AG09309 (cell line): ENCODE measurements at regions not wholly inside any gene's neighbourhood (a gene's known extent, or its start where the extent isn't known, plus 50 kb on each side); places are given as distances from the start of the nearest gene placed in this dataset.

Experiments used
- DNase-seq: peaks from one replicate; pipeline ENCODE4 v3.0.0-alpha.2; 2010; ENCODE audit warnings: low read depth
- H3K4me3 ChIP-seq: 2 replicates; pipeline ENCODE4 v1.5.1; 2011; ENCODE audit warnings: mild to moderate bottlenecking, low read depth, low read length, moderate library complexity; ENCODE audit not compliant: control insufficient read depth
- TF ChIP-seq, protein P1 (sequence below): IDR thresholded peaks from 2 replicates; pipeline ENCODE4 v1.5.1; 2011; ENCODE audit warnings: mild to moderate bottlenecking, low read depth, low read length, inconsistent platforms; ENCODE audit not compliant: insufficient read depth, control insufficient read depth; ENCODE audit errors: missing control alignments

DNA sequence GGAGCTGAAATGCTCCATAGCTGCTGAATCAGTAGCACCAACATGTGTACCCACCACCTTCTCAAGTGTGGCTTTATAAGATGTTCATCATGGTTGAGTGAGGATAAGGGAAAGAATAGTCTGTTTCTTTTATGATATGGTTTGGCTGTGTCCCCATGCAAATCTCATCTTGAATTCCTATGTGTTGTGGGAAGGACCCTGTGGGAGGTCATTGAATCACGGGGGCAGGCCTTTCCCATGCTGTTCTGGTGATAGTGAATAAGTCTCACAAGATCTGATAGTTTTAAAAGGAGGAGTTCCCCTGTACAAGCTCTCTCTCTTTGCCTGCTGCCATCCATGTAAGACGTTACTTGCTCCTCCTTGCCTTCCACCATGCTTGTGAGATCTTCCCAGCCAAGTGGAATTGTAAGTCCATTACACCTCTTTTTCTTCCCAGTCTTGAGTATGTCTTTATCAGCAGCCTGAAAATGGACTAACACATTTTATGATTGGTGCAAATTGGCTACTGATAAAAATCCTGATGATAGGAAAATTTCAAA is 799.9 kb downstream of the TNS3 start:
- no peak for DNase-seq
- no peak overlapping the region for H3K4me3 ChIP-seq
- TF ChIP-seq, protein P1, sequence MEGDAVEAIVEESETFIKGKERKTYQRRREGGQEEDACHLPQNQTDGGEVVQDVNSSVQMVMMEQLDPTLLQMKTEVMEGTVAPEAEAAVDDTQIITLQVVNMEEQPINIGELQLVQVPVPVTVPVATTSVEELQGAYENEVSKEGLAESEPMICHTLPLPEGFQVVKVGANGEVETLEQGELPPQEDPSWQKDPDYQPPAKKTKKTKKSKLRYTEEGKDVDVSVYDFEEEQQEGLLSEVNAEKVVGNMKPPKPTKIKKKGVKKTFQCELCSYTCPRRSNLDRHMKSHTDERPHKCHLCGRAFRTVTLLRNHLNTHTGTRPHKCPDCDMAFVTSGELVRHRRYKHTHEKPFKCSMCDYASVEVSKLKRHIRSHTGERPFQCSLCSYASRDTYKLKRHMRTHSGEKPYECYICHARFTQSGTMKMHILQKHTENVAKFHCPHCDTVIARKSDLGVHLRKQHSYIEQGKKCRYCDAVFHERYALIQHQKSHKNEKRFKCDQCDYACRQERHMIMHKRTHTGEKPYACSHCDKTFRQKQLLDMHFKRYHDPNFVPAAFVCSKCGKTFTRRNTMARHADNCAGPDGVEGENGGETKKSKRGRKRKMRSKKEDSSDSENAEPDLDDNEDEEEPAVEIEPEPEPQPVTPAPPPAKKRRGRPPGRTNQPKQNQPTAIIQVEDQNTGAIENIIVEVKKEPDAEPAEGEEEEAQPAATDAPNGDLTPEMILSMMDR, result no peak

DNA sequence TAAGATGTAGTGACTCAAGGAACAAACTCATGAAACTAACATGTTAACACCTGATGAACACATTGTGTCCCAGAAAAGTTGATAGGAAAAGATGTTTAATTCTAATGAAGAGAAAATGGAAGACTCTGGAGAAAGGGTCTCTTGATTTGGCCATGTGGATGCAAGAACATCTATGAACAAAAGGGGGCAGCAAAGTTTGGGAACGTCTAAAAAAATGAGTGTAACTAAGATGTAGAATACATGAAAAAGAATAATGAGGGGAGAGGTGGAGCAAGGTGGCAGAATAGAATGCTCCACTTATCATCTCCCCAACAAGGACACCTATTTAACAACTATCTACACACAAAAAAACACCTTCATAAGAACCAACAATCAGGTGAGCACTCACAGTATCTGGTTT is 805.1 kb downstream of the TNS3 start:
- no peak overlapping the region for H3K4me3 ChIP-seq
- TF ChIP-seq, protein P1, result peak; percentile 66
- DNase-seq, result no peak

DNA sequence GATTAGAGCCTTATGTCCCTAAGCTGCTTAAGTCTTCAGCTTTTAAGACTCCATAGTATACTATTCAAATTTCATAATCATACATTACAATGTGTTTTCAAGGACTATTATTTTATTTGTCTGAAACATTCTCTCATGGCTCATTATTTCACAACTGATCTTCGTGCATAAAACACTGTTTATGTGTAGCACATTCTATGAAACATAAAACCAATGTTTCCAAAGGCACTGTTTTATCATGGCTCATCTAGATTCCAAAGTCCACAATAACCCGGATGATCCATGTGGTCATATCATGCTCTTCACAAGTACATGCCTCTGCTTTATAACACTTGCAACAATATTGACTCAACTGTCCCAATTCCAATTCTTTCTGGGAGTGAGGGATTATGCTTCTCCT is 806.1 kb downstream of the TNS3 start:
- peak; percentile 63 for DNase-seq
- TF ChIP-seq, protein P1, result no peak
- H3K4me3 ChIP-seq, result no peak overlapping the region

GRCh38 chr7:46775020-46775419 is 806.9 kb downstream of the TNS3 start:
- TF ChIP-seq, protein P1, result no peak
- no peak for DNase-seq

GRCh38 chr7:46774515-46774914 is 807.4 kb downstream of the TNS3 start:
- no peak for DNase-seq
- no peak overlapping the region for H3K4me3 ChIP-seq
- TF ChIP-seq, protein P1, result no peak

More at GRCh38 chr7:46775020-46775419, 806.9 kb downstream of the TNS3 start:
- no peak overlapping the region for H3K4me3 ChIP-seq

GRCh38 chr7:46772776-46773175 is 809.1 kb downstream of the TNS3 start:
- TF ChIP-seq, protein P1, result no peak
- H3K4me3 ChIP-seq, result no peak overlapping the region
- DNase-seq, result no peak

DNA sequence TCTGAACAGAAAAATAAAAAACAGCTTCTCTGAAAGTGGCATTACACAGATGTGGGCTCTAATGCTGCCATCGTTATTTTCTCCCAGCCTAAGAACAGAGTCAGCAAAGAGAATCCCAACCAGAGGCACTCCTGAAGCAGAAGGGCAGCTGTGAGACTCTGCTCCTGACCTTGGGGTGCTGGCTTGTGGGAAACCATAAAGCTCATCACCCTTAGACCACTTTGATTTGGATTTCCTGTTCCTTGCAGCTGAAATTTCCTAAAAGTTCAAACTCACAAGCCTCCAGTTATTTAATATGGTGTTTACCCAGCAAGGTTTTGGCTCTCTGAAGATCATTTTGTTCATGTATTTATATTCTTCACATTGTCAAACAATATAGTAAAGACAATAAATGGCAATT is 814.8 kb downstream of the TNS3 start:
- H3K4me3 ChIP-seq, result no peak overlapping the region
- DNase-seq, result no peak
- TF ChIP-seq, protein P1, result no peak
